Sigmoid colon (tissue), 6 donors: ENCODE measurements at regions not wholly inside any gene's neighbourhood (a gene's known extent, or its start where the extent isn't known, plus 50 kb on each side); places are given as distances from the start of the nearest gene placed in this dataset.

Experiments
- DNase-seq: peaks from one replicate; pipeline ENCODE4 v3.0.0-alpha.2; 2019
- H3K27ac ChIP-seq, 4 donors: fragments of 200-600 bp; sonication (generic); one replicate each; pipeline ENCODE4 v1.5.1; 2016 to 2019; ENCODE audit warnings: mild to moderate bottlenecking in 1 of 4
- H3K27me3 ChIP-seq, 3 donors: fragments of 200-600 bp; sonication (generic); one replicate each; pipeline ENCODE4 v1.5.1; 2019; ENCODE audit warnings: mild to moderate bottlenecking in 1 of 3
- H3K36me3 ChIP-seq, 4 donors: fragments of 200-600 bp; sonication (generic); one replicate each; pipeline ENCODE4 v1.5.1; 2016 to 2019
- H3K4me1 ChIP-seq, 4 donors: fragments of 200-600 bp; sonication (generic); one replicate each; pipeline ENCODE4 v1.5.1; 2017 to 2019
- H3K4me3 ChIP-seq, 4 donors: fragments of 200-600 bp; sonication (generic); one replicate each; pipeline ENCODE4 v1.5.1; 2017 to 2019; ENCODE audit warnings: mild to moderate bottlenecking in 2 of 4, moderate library complexity in 1 of 4
- H3K9me3 ChIP-seq, 4 donors: fragments of 200-600 bp in 3 of 4; sonication (generic) in 3 of 4; one replicate each; pipeline versions ENCODE4 v1.5.1 to v1.6.1; 2013 to 2019
- CTCF ChIP-seq, 4 experiments: fragments of 450-650 bp in 3 of 4; fragments of 200-600 bp in 1 of 4; IDR thresholded peaks; one replicate each; pipeline ENCODE4 v1.5.1; 2016 to 2019; ENCODE audit warnings: antibody characterized with exemption in 4 of 4, mild to moderate bottlenecking in 3 of 4, moderate library complexity in 2 of 4
- EP300 ChIP-seq, 4 donors: sonication (generic); formaldehyde crosslinking; IDR thresholded peaks; one replicate each; pipeline ENCODE4 v1.6.1; 2017; ENCODE audit warnings: antibody characterized with exemption in 4 of 4
- POLR2A ChIP-seq, 2 donors: fragments of 450-650 bp; IDR thresholded peaks; one replicate each; pipeline ENCODE4 v1.6.1; 2016; ENCODE audit warnings: antibody characterized with exemption in 2 of 2, mild to moderate bottlenecking in 2 of 2, moderate library complexity in 2 of 2
- POLR2AphosphoS5 ChIP-seq, 4 donors: sonication (generic); formaldehyde crosslinking; IDR thresholded peaks; one replicate each; pipeline ENCODE4 v1.6.1; 2017; ENCODE audit warnings: antibody characterized with exemption in 4 of 4
- WGBS, 2 donors: extraction: QIAGEN DNeasy Blood & Tissue Kit; methylation state at CpG; one replicate each; pipeline ENCODE4 v1.1.7; 2013; 5-methylcytosine and 5-hydroxymethylcytosine counted together
- intact Hi-C: fragments of 100-400 bp; cut with DNase I; formaldehyde crosslinking; loops from one replicate; pipeline ENCODE4 v1.15.1; 2023
- donor health status: healthy with polysubstance abuse.
- donor health status: healthy.

GRCh38 chr3:191070201-191070600, 128.8 kb upstream of the OSTN start:
- Histone ChIP-seq H3K27me3 (no peaks in the 10 kb centered on the region), H3K27ac (no peak overlapping the region), H3K36me3 (no peaks in the 10 kb centered on the region), H3K4me1 (no peaks in the 10 kb centered on the region), H3K4me3 (no peak overlapping the region), H3K9me3 (no peaks in the 10 kb centered on the region)
- intact Hi-C loops: no loop called here
- DNase-seq: no peak
- WGBS, 2 donors: 72 to 82% methylated on average over 2 of the region's 2 CpGs
- no peak for TF ChIP-seq POLR2A (IDR thresholded peaks at IDR 0.05)
- no peak for TF ChIP-seq POLR2AphosphoS5 (IDR thresholded peaks at IDR 0.05)
- TF ChIP-seq CTCF (IDR thresholded peaks at IDR 0.05): no peak
- TF ChIP-seq EP300 (IDR thresholded peaks at IDR 0.05): no peak

DNA sequence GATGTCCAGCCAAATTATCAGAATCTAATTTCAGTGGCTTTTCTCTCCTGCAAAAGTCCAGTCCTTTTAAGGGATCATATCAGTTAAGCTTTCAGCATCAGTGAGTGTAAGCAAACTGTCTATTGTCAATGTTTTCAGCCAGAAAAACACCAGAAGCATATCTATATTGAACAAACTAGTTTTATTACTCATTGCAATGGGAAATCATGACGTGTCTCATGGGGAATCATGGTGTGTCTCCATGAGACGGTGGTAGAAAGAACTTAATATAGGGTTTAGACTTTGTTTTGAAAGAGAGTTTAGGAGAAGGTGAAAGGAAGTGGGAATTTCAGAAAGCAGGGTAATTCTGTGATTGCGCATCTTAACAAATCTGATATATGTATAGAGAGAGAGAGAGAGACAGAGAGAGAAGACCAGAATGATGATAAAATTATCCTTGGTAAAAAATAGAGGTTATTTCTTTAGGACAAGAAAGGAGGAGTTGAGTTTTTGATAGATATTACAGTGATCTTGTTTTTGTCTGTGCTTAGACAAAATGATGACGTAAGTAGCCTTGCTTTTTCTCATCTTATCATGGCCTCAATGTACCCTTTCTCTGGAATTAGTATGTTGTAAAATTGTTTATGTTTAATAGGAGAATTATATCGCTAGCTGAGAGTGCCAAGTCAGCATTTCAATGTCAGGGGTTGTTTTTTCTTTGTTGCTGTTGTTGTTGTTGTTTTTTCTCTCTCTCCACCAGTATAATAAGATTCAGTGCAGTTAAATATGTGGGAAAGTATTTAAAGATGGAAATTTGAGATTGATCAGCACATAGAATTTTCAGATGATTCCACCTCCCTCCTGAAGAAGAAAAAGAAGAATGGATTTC, 129.9 kb upstream of the OSTN start:
- no peak for DNase-seq
- no peak overlapping the region for H3K4me3 ChIP-seq
- H3K27me3 ChIP-seq: no peaks in the 10 kb centered on the region
- no peak overlapping the region for H3K27ac ChIP-seq
- H3K9me3 ChIP-seq: no peaks in the 10 kb centered on the region
- TF ChIP-seq EP300 (IDR thresholded peaks at IDR 0.05) (no peak), CTCF (IDR thresholded peaks at IDR 0.05) (no peak), POLR2AphosphoS5 (IDR thresholded peaks at IDR 0.05) (no peak), POLR2A (IDR thresholded peaks at IDR 0.05) (no peak)
- WGBS, 2 donors: 78 to 80% methylated on average over 5 of the region's 5 CpGs
- intact Hi-C loops: no loop called here
- no peaks in the 10 kb centered on the region for H3K36me3 ChIP-seq
- H3K4me1 ChIP-seq: no peaks in the 10 kb centered on the region

DNA sequence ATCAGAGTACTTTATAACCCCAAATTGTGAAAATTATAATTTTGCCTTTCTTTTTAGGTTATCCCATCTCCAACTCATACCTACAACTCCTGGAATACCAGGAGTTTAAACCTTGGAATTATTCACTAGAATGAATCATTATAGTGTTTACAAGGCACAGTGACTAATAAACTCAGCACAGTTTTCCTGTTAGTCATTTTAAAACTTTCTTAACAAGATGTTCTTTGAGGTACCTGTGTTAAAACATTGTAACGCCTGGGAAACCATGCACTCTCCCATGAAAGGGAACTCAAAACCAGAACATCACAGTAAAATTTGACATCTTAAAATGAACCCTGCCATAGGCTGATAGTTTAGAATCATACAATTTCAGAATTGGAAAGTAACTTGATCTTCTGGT, 132.4 kb upstream of the OSTN start:
- Histone ChIP-seq H3K4me1 (no peaks in the 10 kb centered on the region), H3K9me3 (no peaks in the 10 kb centered on the region), H3K27ac (no peak overlapping the region), H3K27me3 (no peaks in the 10 kb centered on the region), H3K4me3 (no peak overlapping the region), H3K36me3 (no peaks in the 10 kb centered on the region)
- no peak for TF ChIP-seq CTCF (IDR thresholded peaks at IDR 0.05)
- no peak for TF ChIP-seq POLR2AphosphoS5 (IDR thresholded peaks at IDR 0.05)
- no peak for TF ChIP-seq EP300 (IDR thresholded peaks at IDR 0.05)
- no peak for TF ChIP-seq POLR2A (IDR thresholded peaks at IDR 0.05)
- DNase-seq: no peak
- 46 to 64% methylated on average over 1 of the region's 1 CpG for WGBS, 2 donors
- intact Hi-C loops: no loop called here

- Histone ChIP-seq H3K36me3 (no peaks in the 10 kb centered on the region), H3K9me3 (no peaks in the 10 kb centered on the region), H3K4me1 (no peaks in the 10 kb centered on the region), H3K27me3 (no peaks in the 10 kb centered on the region), H3K4me3 (no peak overlapping the region), H3K27ac (no peak overlapping the region)
- DNase-seq: no peak
- TF ChIP-seq CTCF (IDR thresholded peaks at IDR 0.05): no peak
- TF ChIP-seq POLR2A (IDR thresholded peaks at IDR 0.05): no peak
- no peak for TF ChIP-seq EP300 (IDR thresholded peaks at IDR 0.05)
- TF ChIP-seq POLR2AphosphoS5 (IDR thresholded peaks at IDR 0.05): no peak
- 89 to 91% methylated on average over 6 of the region's 6 CpGs for WGBS, 2 donors
- intact Hi-C loops: no loop called here
These were observed 133.7 kb upstream of the OSTN start for GRCh38 chr3:191065181-191065805.
